ENCODE measurements at regions not wholly inside any gene's neighbourhood (a gene's known extent, or its start where the extent isn't known, plus 50 kb on each side); places are given as distances from the start of the nearest gene placed in this dataset.

DNA sequence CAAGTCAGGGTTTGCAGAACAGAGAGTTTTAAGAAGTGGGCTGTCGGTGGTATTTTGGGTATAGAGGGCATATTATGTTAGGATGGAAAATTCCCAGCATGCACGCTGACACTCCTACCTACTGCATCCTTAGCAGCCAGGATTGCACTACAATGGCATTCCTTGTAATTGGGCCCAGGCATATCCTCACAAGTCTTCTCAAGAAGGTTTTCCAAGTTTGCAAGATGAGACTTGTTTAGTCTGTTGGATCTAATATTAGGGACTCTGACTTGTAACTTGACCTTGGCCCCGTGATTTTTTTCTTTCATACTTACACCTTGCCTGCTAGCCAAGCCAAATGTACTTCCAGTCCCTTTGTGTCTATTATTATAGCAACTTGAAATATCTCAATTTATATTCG is 335.7 kb upstream of the HTR2A start:
- no peaks in the 10 kb centered on the region for H3K4me1 Mint-ChIP-seq
- WGBS (ENCODE audit: insufficient coverage): no CpG with 5 or more reads among the region's 4 CpGs
- no peak for ATAC-seq (ENCODE audit: low read depth)

DNA sequence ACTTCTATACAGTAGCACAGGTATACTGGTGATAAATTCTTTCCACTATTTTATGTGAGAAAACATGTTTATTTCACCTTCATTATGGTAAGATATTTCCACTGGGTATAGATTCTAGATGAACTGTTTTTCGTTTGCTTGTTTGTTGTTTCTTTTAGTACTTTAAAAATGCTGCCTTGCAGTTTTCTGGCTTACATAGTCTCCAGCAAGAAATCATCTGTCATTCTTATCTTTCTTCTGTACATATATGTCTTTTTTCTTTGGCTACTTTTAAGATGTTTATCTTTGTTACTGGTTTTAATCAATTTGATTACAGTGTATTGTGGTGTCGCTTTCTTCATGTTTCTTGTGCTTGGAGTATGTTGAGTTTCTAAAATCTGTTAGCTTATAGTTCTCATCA is 333.3 kb upstream of the HTR2A start:
- Histone ChIP-seq H3K27me3 (replicated peaks in 1 of 4; ENCODE audit: control extremely low read depth in 1 of 4, control insufficient read depth in 3 of 4, insufficient read depth in 4 of 4, low read length in 3 of 4) (no peaks in the 10 kb centered on the region), H3K9ac (ENCODE audit: low read length) (no peak overlapping the region), H3K79me2 (ENCODE audit: control insufficient read depth, insufficient read depth, low read length) (no peaks in the 10 kb centered on the region), H4K20me1 (ENCODE audit: control insufficient read depth, insufficient read depth, low read length, poor library complexity, severe bottlenecking) (no peaks in the 10 kb centered on the region), H3K4me1 (ENCODE audit: control insufficient read depth in 2 of 2, insufficient read depth in 2 of 2, low read length in 2 of 2) (no peaks in the 10 kb centered on the region), H3K36me3 (replicated peaks in 1 of 2; ENCODE audit: control extremely low read depth in 1 of 2, control insufficient read depth in 1 of 2, extremely low read depth in 1 of 2, insufficient read depth in 2 of 2, low read length in 1 of 2) (no peaks in the 10 kb centered on the region), H3K9me3 (ENCODE audit: control extremely low read depth in 1 of 3, control insufficient read depth in 2 of 3, insufficient read depth in 1 of 3, low read length in 2 of 3) (peaks cover 0 to 10% (median 2%) of the 10 kb centered on the region in 3 donors), H3K4me2 (replicated peaks; ENCODE audit: low read depth, low read length, poor library complexity, severe bottlenecking) (no peak overlapping the region), H3K27ac (ENCODE audit: low read length in 2 of 2) (no peak overlapping the region), H3K4me3 (ENCODE audit: control extremely low read depth in 1 of 5, extremely low read depth in 1 of 5, insufficient read depth in 1 of 5, low read depth in 2 of 5, low read length in 4 of 5) (no peak overlapping the region), H2AFZ (ENCODE audit: insufficient read depth, low read depth, low read length, poor library complexity, severe bottlenecking) (no peak overlapping the region)
- intact Hi-C loops (cut with micrococcal nuclease): no loop called here
- ATAC-seq (ENCODE audit: low read depth) (no peak), DNase-seq (no peak)
- Mint-ChIP-seq H3K27me3 (no peaks in the 10 kb centered on the region), H3K9me3 (ENCODE audit: insufficient read depth) (peaks cover 4% of the 10 kb centered on the region), H3K4me3 (no peak overlapping the region), H3K4me1 (no peaks in the 10 kb centered on the region), H3K27ac (no peak overlapping the region)
- whole genome bisulfite sequencing (ENCODE audit: insufficient coverage): no CpG with 5 or more reads among the region's 2 CpGs
- ChIA-PET POLR2A (no interaction called here), CTCF (no interaction called here)
- TF ChIP-seq CTCF (IDR thresholded peaks at IDR 0.05): no peak
- no peak for TF ChIP-seq EZH2 (IDR thresholded peaks at IDR 0.05; ENCODE audit: borderline replicate concordance, insufficient read depth, low read depth, low read length, poor library complexity, severe bottlenecking)

More for the DNA sequence above, 335.7 kb upstream of the HTR2A start:
- H4K20me1 ChIP-seq (ENCODE audit: control insufficient read depth, insufficient read depth, low read length, poor library complexity, severe bottlenecking): no peaks in the 10 kb centered on the region
- Mint-ChIP-seq H3K27me3 (no peaks in the 10 kb centered on the region), H3K27ac (no peak overlapping the region), H3K9me3 (ENCODE audit: insufficient read depth) (peaks cover 4% of the 10 kb centered on the region), H3K4me3 (no peak overlapping the region)
- TF ChIP-seq EZH2 (IDR thresholded peaks at IDR 0.05; ENCODE audit: borderline replicate concordance, insufficient read depth, low read depth, low read length, poor library complexity, severe bottlenecking) (no peak), CTCF (IDR thresholded peaks at IDR 0.05) (no peak)
- H2AFZ ChIP-seq (ENCODE audit: insufficient read depth, low read depth, low read length, poor library complexity, severe bottlenecking): no peak overlapping the region
- ChIA-PET CTCF (no interaction called here), POLR2A (no interaction called here)
- no peaks in the 10 kb centered on the region for H3K27me3 ChIP-seq (replicated peaks in 1 of 4; ENCODE audit: control extremely low read depth in 1 of 4, control insufficient read depth in 3 of 4, insufficient read depth in 4 of 4, low read length in 3 of 4)
- no peak overlapping the region for H3K4me3 ChIP-seq (ENCODE audit: control extremely low read depth in 1 of 5, extremely low read depth in 1 of 5, insufficient read depth in 1 of 5, low read depth in 2 of 5, low read length in 4 of 5)
- peaks cover 0 to 10% (median 2%) of the 10 kb centered on the region in 3 donors for H3K9me3 ChIP-seq (ENCODE audit: control extremely low read depth in 1 of 3, control insufficient read depth in 2 of 3, insufficient read depth in 1 of 3, low read length in 2 of 3)
- no peaks in the 10 kb centered on the region for H3K36me3 ChIP-seq (replicated peaks in 1 of 2; ENCODE audit: control extremely low read depth in 1 of 2, control insufficient read depth in 1 of 2, extremely low read depth in 1 of 2, insufficient read depth in 2 of 2, low read length in 1 of 2)
- H3K9ac ChIP-seq (ENCODE audit: low read length): no peak overlapping the region
- no peak overlapping the region for H3K4me2 ChIP-seq (replicated peaks; ENCODE audit: low read depth, low read length, poor library complexity, severe bottlenecking)
- no peak overlapping the region for H3K27ac ChIP-seq (ENCODE audit: low read length in 2 of 2)
- no peaks in the 10 kb centered on the region for H3K79me2 ChIP-seq (ENCODE audit: control insufficient read depth, insufficient read depth, low read length)
- intact Hi-C loops (cut with micrococcal nuclease): no loop called here
- DNase-seq: no peak
- no peaks in the 10 kb centered on the region for H3K4me1 ChIP-seq (ENCODE audit: control insufficient read depth in 2 of 2, insufficient read depth in 2 of 2, low read length in 2 of 2)

Data from B cell (primary cell).